ENCODE measurements at regions not wholly inside any gene's neighbourhood (a gene's known extent, or its start where the extent isn't known, plus 50 kb on each side); places are given as distances from the start of the nearest gene placed in this dataset.

DNA sequence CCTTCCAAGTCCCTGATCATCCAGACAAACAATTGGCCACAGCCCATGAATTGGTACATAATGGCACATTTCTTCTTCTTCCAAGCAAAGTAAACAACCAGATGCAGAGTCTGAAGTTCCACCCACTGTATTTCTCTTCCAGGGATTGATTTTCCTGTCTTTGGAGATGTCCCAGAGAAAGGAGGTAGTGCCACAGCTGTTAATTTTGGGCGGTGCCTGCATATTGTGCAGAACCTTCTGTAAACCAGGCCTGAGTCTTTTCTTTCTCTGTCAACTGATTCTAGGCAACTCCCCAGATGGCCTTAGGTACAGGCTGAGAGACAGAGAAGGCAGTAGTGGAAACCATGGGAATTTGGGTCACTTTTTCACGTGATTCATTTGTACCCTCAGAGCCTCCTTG is 73.5 kb upstream of the TNIK start:
- H3K36me3 ChIP-seq (ENCODE audit: insufficient read depth), result no peaks in the 10 kb centered on the region
- H3K4me3 ChIP-seq, result no peak overlapping the region
- Mint-ChIP-seq H3K27ac (no peak overlapping the region), H3K27me3 (ENCODE audit: insufficient read depth, low read depth, poor library complexity) (no peaks in the 10 kb centered on the region), H3K4me1 (peaks cover 15% of the 10 kb centered on the region), H3K9me3 (peaks cover 3% of the 10 kb centered on the region; the same call in 2 of the 3 replicates), H3K4me3 (no peak overlapping the region), H3K36me3 (ENCODE audit: low read depth) (0 out of 3 replicates have a peak, but pooled peaks cover 3% of the 10 kb centered on the region)
- no peak overlapping the region for H3K4me2 ChIP-seq
- no peaks in the 10 kb centered on the region for H3F3A ChIP-seq (replicated peaks; ENCODE audit: low read depth)
- ATAC-seq, result no peak
- peaks cover 13% of the 10 kb centered on the region; the same call in 1 of the 2 replicates for H3K4me1 ChIP-seq (ENCODE audit: insufficient read depth)
- no peak for DNase-seq (ENCODE audit: low spot score)
- H3K9me2 ChIP-seq (ENCODE audit: insufficient read depth), result peaks cover 20% of the 10 kb centered on the region
- no peaks in the 10 kb centered on the region for H3K27me3 ChIP-seq (ENCODE audit: insufficient read depth)
- no peaks in the 10 kb centered on the region for H4K20me1 ChIP-seq (replicated peaks; ENCODE audit: insufficient read depth)
- no peaks in the 10 kb centered on the region for H3K79me2 ChIP-seq (replicated peaks; ENCODE audit: insufficient read depth)
- no peak overlapping the region for H3K27ac ChIP-seq (ENCODE audit: low read depth)
- TF ChIP-seq, protein P1, sequence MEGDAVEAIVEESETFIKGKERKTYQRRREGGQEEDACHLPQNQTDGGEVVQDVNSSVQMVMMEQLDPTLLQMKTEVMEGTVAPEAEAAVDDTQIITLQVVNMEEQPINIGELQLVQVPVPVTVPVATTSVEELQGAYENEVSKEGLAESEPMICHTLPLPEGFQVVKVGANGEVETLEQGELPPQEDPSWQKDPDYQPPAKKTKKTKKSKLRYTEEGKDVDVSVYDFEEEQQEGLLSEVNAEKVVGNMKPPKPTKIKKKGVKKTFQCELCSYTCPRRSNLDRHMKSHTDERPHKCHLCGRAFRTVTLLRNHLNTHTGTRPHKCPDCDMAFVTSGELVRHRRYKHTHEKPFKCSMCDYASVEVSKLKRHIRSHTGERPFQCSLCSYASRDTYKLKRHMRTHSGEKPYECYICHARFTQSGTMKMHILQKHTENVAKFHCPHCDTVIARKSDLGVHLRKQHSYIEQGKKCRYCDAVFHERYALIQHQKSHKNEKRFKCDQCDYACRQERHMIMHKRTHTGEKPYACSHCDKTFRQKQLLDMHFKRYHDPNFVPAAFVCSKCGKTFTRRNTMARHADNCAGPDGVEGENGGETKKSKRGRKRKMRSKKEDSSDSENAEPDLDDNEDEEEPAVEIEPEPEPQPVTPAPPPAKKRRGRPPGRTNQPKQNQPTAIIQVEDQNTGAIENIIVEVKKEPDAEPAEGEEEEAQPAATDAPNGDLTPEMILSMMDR (conservative IDR thresholded peaks at IDR 0.05; ENCODE audit: low read depth in 2 of 2), result no peak
- no peak overlapping the region for H2AFZ ChIP-seq

DNA sequence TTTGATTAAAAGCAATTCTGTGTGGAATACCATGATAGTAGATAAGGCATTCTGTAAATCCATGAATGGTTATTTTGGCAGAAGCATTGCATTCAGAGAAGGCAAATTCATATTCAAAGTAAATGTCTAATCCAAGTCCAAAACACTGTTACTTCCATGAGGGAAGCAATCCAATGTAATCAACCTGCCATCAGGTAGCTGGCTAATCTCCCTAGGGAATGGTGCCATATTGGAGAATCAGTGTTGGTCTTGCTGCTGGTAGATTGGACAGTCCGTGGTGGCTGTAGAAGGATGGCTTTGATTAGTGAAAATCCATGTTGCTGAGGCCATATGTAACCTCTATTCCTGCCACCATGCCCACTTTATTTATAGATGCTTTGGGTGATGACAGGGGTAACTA is 72.1 kb upstream of the TNIK start:
- Mint-ChIP-seq H3K9me3 (peaks cover 3% of the 10 kb centered on the region; the same call in 2 of the 3 replicates), H3K27ac (no peak overlapping the region), H3K4me1 (peaks cover 9% of the 10 kb centered on the region), H3K27me3 (ENCODE audit: insufficient read depth, low read depth, poor library complexity) (no peaks in the 10 kb centered on the region), H3K4me3 (no peak overlapping the region), H3K36me3 (ENCODE audit: low read depth) (0 out of 3 replicates have a peak, but pooled peaks cover 3% of the 10 kb centered on the region)
- H3K4me3 ChIP-seq, result no peak overlapping the region
- no peak overlapping the region for H3K4me2 ChIP-seq
- H3K79me2 ChIP-seq (replicated peaks; ENCODE audit: insufficient read depth), result no peaks in the 10 kb centered on the region
- H3K27me3 ChIP-seq (ENCODE audit: insufficient read depth), result no peaks in the 10 kb centered on the region
- H2AFZ ChIP-seq, result no peak overlapping the region
- no peak overlapping the region for H3K27ac ChIP-seq (ENCODE audit: low read depth)
- peaks cover 22% of the 10 kb centered on the region for H3K9me2 ChIP-seq (ENCODE audit: insufficient read depth)
- TF ChIP-seq, protein P1 (conservative IDR thresholded peaks at IDR 0.05; ENCODE audit: low read depth in 2 of 2), result no peak
- DNase-seq (ENCODE audit: low spot score) (no peak), ATAC-seq (no peak)
- no peaks in the 10 kb centered on the region for H4K20me1 ChIP-seq (replicated peaks; ENCODE audit: insufficient read depth)
- no peaks in the 10 kb centered on the region for H3K36me3 ChIP-seq (ENCODE audit: insufficient read depth)
- H3K4me1 ChIP-seq (ENCODE audit: insufficient read depth), result peaks cover 13% of the 10 kb centered on the region; the same call in 1 of the 2 replicates
- H3F3A ChIP-seq (replicated peaks; ENCODE audit: low read depth), result no peaks in the 10 kb centered on the region

- ATAC-seq, result no peak
- Histone ChIP-seq H3K27ac (ENCODE audit: low read depth) (no peak overlapping the region), H3K36me3 (ENCODE audit: insufficient read depth) (no peaks in the 10 kb centered on the region), H3F3A (replicated peaks; ENCODE audit: low read depth) (no peaks in the 10 kb centered on the region), H2AFZ (0 out of 2 replicates have a peak overlapping the region, but pooled peaks have one; percentile 14), H3K27me3 (ENCODE audit: insufficient read depth) (no peaks in the 10 kb centered on the region), H3K4me2 (no peak overlapping the region), H3K79me2 (replicated peaks; ENCODE audit: insufficient read depth) (no peaks in the 10 kb centered on the region), H3K4me1 (ENCODE audit: insufficient read depth) (peaks cover 13% of the 10 kb centered on the region; the same call in 1 of the 2 replicates), H3K9me2 (ENCODE audit: insufficient read depth) (peaks cover 25% of the 10 kb centered on the region), H3K4me3 (no peak overlapping the region), H4K20me1 (replicated peaks; ENCODE audit: insufficient read depth) (no peaks in the 10 kb centered on the region)
- no peak for DNase-seq (ENCODE audit: low spot score)
- Mint-ChIP-seq H3K27me3 (ENCODE audit: insufficient read depth, low read depth, poor library complexity) (no peaks in the 10 kb centered on the region), H3K27ac (no peak overlapping the region), H3K4me1 (peaks cover 9% of the 10 kb centered on the region), H3K4me3 (no peak overlapping the region), H3K36me3 (ENCODE audit: low read depth) (0 out of 3 replicates have a peak, but pooled peaks cover 3% of the 10 kb centered on the region), H3K9me3 (peaks cover 3% of the 10 kb centered on the region; the same call in 2 of the 3 replicates)
- TF ChIP-seq NANOG (IDR thresholded peaks at IDR 0.05; ENCODE audit: borderline replicate concordance) (no peak), ZNF331 (CRISPR knock-in tag; IDR thresholded peaks at IDR 0.05; ENCODE audit: low read depth) (no peak), ZNF114 (CRISPR knock-in tag; IDR thresholded peaks at IDR 0.05) (no peak)
- TF ChIP-seq, protein P1 (conservative IDR thresholded peaks at IDR 0.05; ENCODE audit: low read depth in 2 of 2), result no peak
Measured at GRCh38 chr3:171531716-171532115, 71.5 kb upstream of the TNIK start.

Data from GM23338 (cell line).